SK-N-SH (cell line): ENCODE measurements at regions not wholly inside any gene's neighbourhood (a gene's known extent, or its start where the extent isn't known, plus 50 kb on each side); places are given as distances from the start of the nearest gene placed in this dataset.

ENCODE experiments used
- CTCF ChIA-PET: fragments of 300-600, 350-600 bp; formaldehyde crosslinking; extraction: SDS; loops from one replicate; lab custom pipeline; 2021; lab: Yijun Ruan, JAX
- POLR2A ChIA-PET: fragments of 350-600 bp; sonication (Branson Sonifier 250); formaldehyde crosslinking; extraction: SDS; loops from one replicate; lab custom pipeline; 2020; ENCODE audit warnings: antibody characterized with exemption, inconsistent platforms; lab: Yijun Ruan, JAX
- DNase-seq: peaks from one replicate; pipeline ENCODE4 v3.0.0; 2012
- H2AFZ ChIP-seq: fragments of 200-600 bp; sonication (generic); 2 replicates; pipeline ENCODE4 v1.8.1; 2016; ENCODE audit warnings: antibody characterized with exemption, mild to moderate bottlenecking, low read depth
- H3F3A ChIP-seq: fragments of 200-600 bp; sonication (generic); replicated peaks from 2 replicates; pipeline ENCODE3; 2016; ENCODE audit warnings: antibody characterized with exemption, mild to moderate bottlenecking; ENCODE audit not compliant: insufficient read depth
- H3K27ac ChIP-seq, 2 experiments: fragments of 200-500 bp in 1 of 2; fragments of 200-600 bp in 1 of 2; sonication (Bioruptor generic) in 1 of 2; sonication (generic), shearing (Covaris generic) in 1 of 2; 2 replicates each; pipeline versions ENCODE4 v1.5.1 to v1.6.1; 2014 to 2016; ENCODE audit warnings: low read depth in 2 of 2, inconsistent platforms in 1 of 2, low read length in 1 of 2, mild to moderate bottlenecking in 1 of 2, mixed read lengths in 1 of 2
- H3K27me3 ChIP-seq: fragments of 200-600 bp; sonication (generic), shearing (Covaris generic); 2 replicates; pipeline ENCODE4 v1.6.1; 2016; ENCODE audit warnings: mixed run types; ENCODE audit not compliant: insufficient read depth
- H3K36me3 ChIP-seq, 2 experiments: fragments of 200-500 bp in 1 of 2; fragments of 200-600 bp in 1 of 2; sonication (Bioruptor generic) in 1 of 2; sonication (generic) in 1 of 2; replicated peaks in 1 of 2; 2 replicates each; pipeline versions ENCODE3 to v1.5.1; 2014 to 2016; ENCODE audit warnings: low read length in 1 of 2, mild to moderate bottlenecking in 1 of 2; ENCODE audit not compliant: insufficient read depth in 2 of 2, control insufficient read depth in 1 of 2
- H3K4me1 ChIP-seq, 2 experiments: fragments of 200-500 bp in 1 of 2; fragments of 200-600 bp in 1 of 2; sonication (Bioruptor generic) in 1 of 2; sonication (generic), shearing (Covaris generic) in 1 of 2; 2 replicates each; pipeline versions ENCODE4 v1.5.1 to v1.6.1; 2014 to 2016; ENCODE audit warnings: low read depth in 1 of 2, low read length in 1 of 2, mixed run types in 1 of 2; ENCODE audit not compliant: insufficient read depth in 2 of 2, control insufficient read depth in 1 of 2
- H3K4me2 ChIP-seq: fragments of 200-600 bp; sonication (generic), shearing (Covaris generic); 2 replicates; pipeline ENCODE4 v1.6.1; 2017; ENCODE audit warnings: mixed run types
- H3K4me3 ChIP-seq, 2 experiments: fragments of 200-500 bp in 1 of 2; fragments of 200-600 bp in 1 of 2; sonication (Bioruptor generic) in 1 of 2; sonication (generic), shearing (Covaris generic) in 1 of 2; 2 replicates each; pipeline versions ENCODE4 v1.5.1 to v1.8.1; 2014 to 2016; ENCODE audit warnings: low read depth in 2 of 2, inconsistent platforms in 1 of 2, low read length in 1 of 2, mild to moderate bottlenecking in 1 of 2, mixed read lengths in 1 of 2, moderate library complexity in 1 of 2
- H3K79me2 ChIP-seq: fragments of 200-600 bp; sonication (generic); 2 replicates; pipeline ENCODE4 v1.8.1; 2017; ENCODE audit warnings: mild to moderate bottlenecking; ENCODE audit not compliant: insufficient read depth
- H3K9ac ChIP-seq: fragments of 200-600 bp; sonication (generic); 2 replicates; pipeline ENCODE4 v1.6.1; 2017; ENCODE audit warnings: mixed run types
- H3K9me2 ChIP-seq: fragments of 200-600 bp; sonication (generic); 2 replicates; pipeline ENCODE4 v1.6.1; 2017; ENCODE audit warnings: mixed run types
- H3K9me3 ChIP-seq: fragments of 200-600 bp; sonication (generic); 2 replicates; pipeline ENCODE4 v1.6.1; 2017; ENCODE audit warnings: mixed run types, mild to moderate bottlenecking, moderate library complexity
- H4K20me1 ChIP-seq: fragments of 200-600 bp; sonication (generic); 2 replicates; pipeline ENCODE4 v1.6.1; 2017; ENCODE audit warnings: mild to moderate bottlenecking, mixed run types; ENCODE audit not compliant: insufficient read depth
- CHD2 ChIP-seq: fragments of 150-350 bp; IDR thresholded peaks from 2 replicates; pipeline ENCODE4 v1.6.1; 2018; ENCODE audit warnings: low read length; ENCODE audit not compliant: partially characterized antibody
- EP300 ChIP-seq, 2 experiments: IDR thresholded peaks; 2 replicates each; pipeline versions ENCODE4 v1.4.0 to v1.6.1; 2012; ENCODE audit warnings: borderline replicate concordance in 1 of 2, low read depth in 1 of 2, low read length in 1 of 2
- EZH2phosphoT487 ChIP-seq: fragments of 200-600 bp; sonication (generic); IDR thresholded peaks from 2 replicates; pipeline ENCODE4 v1.6.1; 2017; ENCODE audit warnings: low read depth, mixed run types, mild to moderate bottlenecking, antibody characterized with exemption, moderate library complexity, borderline replicate concordance
- FOXJ3 ChIP-seq: sonication (generic); formaldehyde crosslinking; IDR thresholded peaks from 2 replicates; pipeline ENCODE4 v1.5.1; 2020; ENCODE audit warnings: mild to moderate bottlenecking, missing genetic modification reagents
- GABPA ChIP-seq: IDR thresholded peaks from 2 replicates; pipeline ENCODE4 v1.4.0; 2012; ENCODE audit warnings: low read depth, mild to moderate bottlenecking
- GATA2 ChIP-seq: sonication (generic); formaldehyde crosslinking; IDR thresholded peaks from 2 replicates; pipeline ENCODE4 v1.5.0; 2020; ENCODE audit warnings: mild to moderate bottlenecking, missing genetic modification reagents
- MEF2A ChIP-seq: IDR thresholded peaks from 2 replicates; pipeline ENCODE4 v1.4.0; 2012; ENCODE audit warnings: low read depth, borderline replicate concordance
- RXRA ChIP-seq: IDR thresholded peaks from 2 replicates; pipeline ENCODE4 v1.4.0; 2012; ENCODE audit warnings: low read depth, mild to moderate bottlenecking, borderline replicate concordance
- SMC3 ChIP-seq: IDR thresholded peaks from 2 replicates; pipeline ENCODE4 v1.6.1; 2012; ENCODE audit warnings: low read depth, low read length, improper control_type of control experiment
- TEAD4 ChIP-seq: IDR thresholded peaks from 2 replicates; pipeline ENCODE4 v1.4.0; 2012; ENCODE audit warnings: mild to moderate bottlenecking, borderline replicate concordance; ENCODE audit not compliant: insufficient read depth
- WGBS: methylation state at CpG from one replicate; pipeline ENCODE4 v1.1.6; 2017; ENCODE audit warnings: low lambda C conversion rate; 5-methylcytosine and 5-hydroxymethylcytosine counted together
- TF ChIP-seq, protein P1 (sequence below): fragments of 200-600 bp; sonication (generic); IDR thresholded peaks from 2 replicates; pipeline ENCODE4 v1.6.1; 2017; ENCODE audit warnings: antibody characterized with exemption, mild to moderate bottlenecking, moderate library complexity
- TF ChIP-seq, protein P2 (sequence below): IDR thresholded peaks from 2 replicates; pipeline ENCODE4 v1.6.1; 2012; ENCODE audit warnings: mild to moderate bottlenecking, low read depth, low read length, moderate library complexity
- TF ChIP-seq, protein P3 (sequence below): IDR thresholded peaks from 2 replicates; pipeline ENCODE4 v1.4.0; 2012; ENCODE audit warnings: low read depth, borderline replicate concordance
- TF ChIP-seq, protein P4 (sequence below): fragments of 150-350 bp; IDR thresholded peaks from 2 replicates; pipeline ENCODE4 v1.6.1; 2017; ENCODE audit warnings: antibody characterized with exemption, low read length, low read depth, borderline replicate concordance
- TF ChIP-seq, protein P5 (sequence below): IDR thresholded peaks from 2 replicates; pipeline ENCODE4; 2012

DNA sequence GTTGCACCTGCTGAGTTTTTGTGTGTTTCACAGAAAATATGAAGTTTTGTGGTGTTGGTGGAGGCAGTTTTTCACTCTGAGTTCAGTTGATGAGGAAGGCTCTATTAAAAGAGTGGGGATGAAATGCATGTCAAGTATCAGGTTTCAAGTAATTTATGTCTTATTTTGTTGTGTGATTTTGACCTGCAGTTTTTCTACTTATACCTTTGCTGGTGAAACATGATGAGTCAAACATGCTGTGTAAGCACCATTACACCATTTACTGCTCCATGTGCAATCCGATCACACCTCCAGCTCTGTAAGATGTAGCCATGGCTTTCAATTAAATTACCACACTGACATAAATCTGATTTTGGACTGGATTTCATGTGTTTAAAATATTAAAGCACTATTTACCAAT lies 174.5 kb upstream of the ZEB2 start:
- Histone ChIP-seq H3K4me2 (no peak overlapping the region), H3K79me2 (no peaks in the 10 kb centered on the region), H3K9me3 (no peaks in the 10 kb centered on the region), H2AFZ (no peak overlapping the region), H3K4me3 (no peak overlapping the region), H4K20me1 (no peaks in the 10 kb centered on the region), H3K4me1 (no peaks in the 10 kb centered on the region; a peak in 1 of 4 replicates), H3F3A (no peaks in the 10 kb centered on the region), H3K27me3 (no peaks in the 10 kb centered on the region)
- 97% methylated on average over 1 of the region's 1 CpG for WGBS
- DNase-seq: no peak
- POLR2A ChIA-PET: no interaction called here
- TF ChIP-seq GATA2 (CRISPR knock-in tag): no peak
- no peak for TF ChIP-seq EP300 (IDR thresholded peaks at IDR 0.05; ENCODE audit: borderline replicate concordance in 1 of 2, low read depth in 1 of 2, low read length in 1 of 2)
- TF ChIP-seq CHD2: no peak
- TF ChIP-seq, protein P1, sequence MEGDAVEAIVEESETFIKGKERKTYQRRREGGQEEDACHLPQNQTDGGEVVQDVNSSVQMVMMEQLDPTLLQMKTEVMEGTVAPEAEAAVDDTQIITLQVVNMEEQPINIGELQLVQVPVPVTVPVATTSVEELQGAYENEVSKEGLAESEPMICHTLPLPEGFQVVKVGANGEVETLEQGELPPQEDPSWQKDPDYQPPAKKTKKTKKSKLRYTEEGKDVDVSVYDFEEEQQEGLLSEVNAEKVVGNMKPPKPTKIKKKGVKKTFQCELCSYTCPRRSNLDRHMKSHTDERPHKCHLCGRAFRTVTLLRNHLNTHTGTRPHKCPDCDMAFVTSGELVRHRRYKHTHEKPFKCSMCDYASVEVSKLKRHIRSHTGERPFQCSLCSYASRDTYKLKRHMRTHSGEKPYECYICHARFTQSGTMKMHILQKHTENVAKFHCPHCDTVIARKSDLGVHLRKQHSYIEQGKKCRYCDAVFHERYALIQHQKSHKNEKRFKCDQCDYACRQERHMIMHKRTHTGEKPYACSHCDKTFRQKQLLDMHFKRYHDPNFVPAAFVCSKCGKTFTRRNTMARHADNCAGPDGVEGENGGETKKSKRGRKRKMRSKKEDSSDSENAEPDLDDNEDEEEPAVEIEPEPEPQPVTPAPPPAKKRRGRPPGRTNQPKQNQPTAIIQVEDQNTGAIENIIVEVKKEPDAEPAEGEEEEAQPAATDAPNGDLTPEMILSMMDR: no peak
- no peak for TF ChIP-seq MEF2A
- TF ChIP-seq TEAD4: no peak
- TF ChIP-seq, all 33 proteins: peak for 0
- Histone ChIP-seq H3K36me3 (no peaks in the 10 kb centered on the region), H3K9ac (no peak overlapping the region), H3K27ac (no peak overlapping the region), H3K9me2 (no peaks in the 10 kb centered on the region)
- CTCF ChIA-PET: no interaction called here

DNA sequence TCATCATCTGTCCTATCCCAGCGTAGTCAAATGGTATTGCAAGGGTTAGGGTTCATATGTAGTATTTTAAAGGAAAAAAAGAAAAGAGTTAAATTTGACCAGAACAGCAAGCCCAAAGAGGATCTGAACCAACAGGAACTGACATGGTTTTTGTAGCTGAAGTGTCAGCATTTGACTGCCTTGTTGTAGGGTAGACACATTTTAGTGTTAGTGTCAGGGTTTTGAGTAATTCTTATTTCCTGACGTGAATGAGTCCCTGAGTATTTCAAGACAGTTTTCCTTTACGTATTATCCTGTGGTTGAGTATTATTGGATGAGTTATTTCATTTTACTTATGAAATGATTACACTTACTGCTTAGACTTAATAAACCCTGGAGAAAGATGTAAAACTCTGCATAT lies 173.3 kb upstream of the ZEB2 start:
- H2AFZ ChIP-seq: peak overlapping the region; percentile 53; the same call in 1 of the 2 replicates

More for the DNA sequence above, 173.3 kb upstream of the ZEB2 start:
- CTCF ChIA-PET: no interaction called here
- WGBS: 93% methylated on average over 3 of the region's 3 CpGs
- POLR2A ChIA-PET: no interaction called here
- H3K27me3 ChIP-seq: no peaks in the 10 kb centered on the region
- no peaks in the 10 kb centered on the region for H3K9me2 ChIP-seq
- H3K27ac ChIP-seq: no peak overlapping the region
- no peaks in the 10 kb centered on the region for H3K79me2 ChIP-seq
- no peaks in the 10 kb centered on the region for H3F3A ChIP-seq
- no peak overlapping the region for H3K4me2 ChIP-seq
- H3K9me3 ChIP-seq: no peaks in the 10 kb centered on the region
- DNase-seq: no peak
- no peaks in the 10 kb centered on the region; a peak in 1 of 4 replicates for H3K4me1 ChIP-seq
- TF ChIP-seq SMC3 (no peak), CHD2 (no peak), FOXJ3 (CRISPR knock-in tag) (no peak), RXRA (no peak), EZH2phosphoT487 (no peak), GABPA (no peak)
- TF ChIP-seq, protein P2, sequence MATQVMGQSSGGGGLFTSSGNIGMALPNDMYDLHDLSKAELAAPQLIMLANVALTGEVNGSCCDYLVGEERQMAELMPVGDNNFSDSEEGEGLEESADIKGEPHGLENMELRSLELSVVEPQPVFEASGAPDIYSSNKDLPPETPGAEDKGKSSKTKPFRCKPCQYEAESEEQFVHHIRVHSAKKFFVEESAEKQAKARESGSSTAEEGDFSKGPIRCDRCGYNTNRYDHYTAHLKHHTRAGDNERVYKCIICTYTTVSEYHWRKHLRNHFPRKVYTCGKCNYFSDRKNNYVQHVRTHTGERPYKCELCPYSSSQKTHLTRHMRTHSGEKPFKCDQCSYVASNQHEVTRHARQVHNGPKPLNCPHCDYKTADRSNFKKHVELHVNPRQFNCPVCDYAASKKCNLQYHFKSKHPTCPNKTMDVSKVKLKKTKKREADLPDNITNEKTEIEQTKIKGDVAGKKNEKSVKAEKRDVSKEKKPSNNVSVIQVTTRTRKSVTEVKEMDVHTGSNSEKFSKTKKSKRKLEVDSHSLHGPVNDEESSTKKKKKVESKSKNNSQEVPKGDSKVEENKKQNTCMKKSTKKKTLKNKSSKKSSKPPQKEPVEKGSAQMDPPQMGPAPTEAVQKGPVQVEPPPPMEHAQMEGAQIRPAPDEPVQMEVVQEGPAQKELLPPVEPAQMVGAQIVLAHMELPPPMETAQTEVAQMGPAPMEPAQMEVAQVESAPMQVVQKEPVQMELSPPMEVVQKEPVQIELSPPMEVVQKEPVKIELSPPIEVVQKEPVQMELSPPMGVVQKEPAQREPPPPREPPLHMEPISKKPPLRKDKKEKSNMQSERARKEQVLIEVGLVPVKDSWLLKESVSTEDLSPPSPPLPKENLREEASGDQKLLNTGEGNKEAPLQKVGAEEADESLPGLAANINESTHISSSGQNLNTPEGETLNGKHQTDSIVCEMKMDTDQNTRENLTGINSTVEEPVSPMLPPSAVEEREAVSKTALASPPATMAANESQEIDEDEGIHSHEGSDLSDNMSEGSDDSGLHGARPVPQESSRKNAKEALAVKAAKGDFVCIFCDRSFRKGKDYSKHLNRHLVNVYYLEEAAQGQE: no peak
- TF ChIP-seq, protein P3, sequence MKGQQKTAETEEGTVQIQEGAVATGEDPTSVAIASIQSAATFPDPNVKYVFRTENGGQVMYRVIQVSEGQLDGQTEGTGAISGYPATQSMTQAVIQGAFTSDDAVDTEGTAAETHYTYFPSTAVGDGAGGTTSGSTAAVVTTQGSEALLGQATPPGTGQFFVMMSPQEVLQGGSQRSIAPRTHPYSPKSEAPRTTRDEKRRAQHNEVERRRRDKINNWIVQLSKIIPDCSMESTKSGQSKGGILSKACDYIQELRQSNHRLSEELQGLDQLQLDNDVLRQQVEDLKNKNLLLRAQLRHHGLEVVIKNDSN: no peak
- TF ChIP-seq, protein P4, sequence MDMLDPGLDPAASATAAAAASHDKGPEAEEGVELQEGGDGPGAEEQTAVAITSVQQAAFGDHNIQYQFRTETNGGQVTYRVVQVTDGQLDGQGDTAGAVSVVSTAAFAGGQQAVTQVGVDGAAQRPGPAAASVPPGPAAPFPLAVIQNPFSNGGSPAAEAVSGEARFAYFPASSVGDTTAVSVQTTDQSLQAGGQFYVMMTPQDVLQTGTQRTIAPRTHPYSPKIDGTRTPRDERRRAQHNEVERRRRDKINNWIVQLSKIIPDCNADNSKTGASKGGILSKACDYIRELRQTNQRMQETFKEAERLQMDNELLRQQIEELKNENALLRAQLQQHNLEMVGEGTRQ: no peak
- TF ChIP-seq, protein P5, sequence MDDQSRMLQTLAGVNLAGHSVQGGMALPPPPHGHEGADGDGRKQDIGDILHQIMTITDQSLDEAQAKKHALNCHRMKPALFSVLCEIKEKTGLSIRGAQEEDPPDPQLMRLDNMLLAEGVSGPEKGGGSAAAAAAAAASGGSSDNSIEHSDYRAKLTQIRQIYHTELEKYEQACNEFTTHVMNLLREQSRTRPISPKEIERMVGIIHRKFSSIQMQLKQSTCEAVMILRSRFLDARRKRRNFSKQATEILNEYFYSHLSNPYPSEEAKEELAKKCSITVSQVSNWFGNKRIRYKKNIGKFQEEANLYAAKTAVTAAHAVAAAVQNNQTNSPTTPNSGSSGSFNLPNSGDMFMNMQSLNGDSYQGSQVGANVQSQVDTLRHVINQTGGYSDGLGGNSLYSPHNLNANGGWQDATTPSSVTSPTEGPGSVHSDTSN: no peak
- H3K4me3 ChIP-seq: no peak overlapping the region
- H3K36me3 ChIP-seq: no peaks in the 10 kb centered on the region
- no peak overlapping the region for H3K9ac ChIP-seq
- no peaks in the 10 kb centered on the region for H4K20me1 ChIP-seq
